GM21786 (cell line): ENCODE measurements at regions not wholly inside any gene's neighbourhood (a gene's known extent, or its start where the extent isn't known, plus 50 kb on each side); places are given as distances from the start of the nearest gene placed in this dataset.

Source experiments
- ATAC-seq: cut with Tn5 transposase; IDR thresholded peaks from one replicate; pipeline ENCODE4 v1.9.1; 2021; ENCODE audit not compliant: unreplicated experiment

DNA sequence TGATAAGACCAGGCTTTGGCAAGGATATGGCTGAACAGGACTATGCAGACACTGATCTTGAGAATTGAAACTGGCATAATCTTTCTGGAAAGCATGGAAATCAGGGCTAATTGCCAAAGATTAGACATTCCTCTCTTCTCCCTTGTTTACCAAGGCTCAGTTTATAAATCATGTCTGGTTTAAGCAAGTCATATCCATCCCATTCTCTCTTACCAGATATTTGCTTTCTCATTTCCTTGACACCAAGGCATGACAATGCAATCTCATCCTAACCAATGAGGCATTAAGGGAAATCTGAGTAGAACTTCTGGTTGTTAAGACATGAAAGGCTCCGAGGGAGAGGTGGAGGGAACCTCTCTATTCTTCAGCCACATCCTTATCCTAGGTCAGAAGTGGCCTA, 110.3 kb upstream of the CEP85L start:
- ATAC-seq = no peak

- no peak for ATAC-seq
These were observed 107.6 kb upstream of the CEP85L start for GRCh38 chr6:118758946-118759345.

GRCh38 chr6:118755941-118756646, 104.7 kb upstream of the CEP85L start:
- ATAC-seq = no peak

GRCh38 chr6:118752803-118753202, 101.4 kb upstream of the CEP85L start:
- no peak for ATAC-seq

- no peak for ATAC-seq
These were observed 99.7 kb upstream of the CEP85L start for GRCh38 chr6:118751072-118751471.

DNA sequence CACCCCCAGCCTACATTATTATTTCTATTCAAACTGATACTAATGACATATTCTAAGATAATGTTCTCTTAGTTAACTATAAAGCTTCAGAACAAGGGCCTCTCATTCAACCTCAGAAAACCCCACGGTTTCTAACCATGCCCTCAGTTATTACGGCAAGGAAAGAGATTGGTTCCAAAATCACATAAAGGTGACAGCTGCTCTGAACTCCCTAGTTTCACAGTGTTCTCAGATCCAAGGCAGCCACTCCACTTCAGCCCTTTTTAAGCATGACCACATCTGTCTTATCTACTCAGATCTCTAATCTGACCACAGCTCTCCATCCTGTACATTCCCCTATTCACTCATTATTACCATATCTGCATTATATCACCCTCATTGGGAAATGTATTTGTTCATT, 98.8 kb upstream of the CEP85L start:
- no peak for ATAC-seq

GRCh38 chr6:118748311-118749062, 97.1 kb upstream of the CEP85L start:
- no peak for ATAC-seq

GRCh38 chr6:118746825-118747174, 95.4 kb upstream of the CEP85L start:
- no peak for ATAC-seq

GRCh38 chr6:118746145-118746824, 94.9 kb upstream of the CEP85L start:
- ATAC-seq = no peak

DNA sequence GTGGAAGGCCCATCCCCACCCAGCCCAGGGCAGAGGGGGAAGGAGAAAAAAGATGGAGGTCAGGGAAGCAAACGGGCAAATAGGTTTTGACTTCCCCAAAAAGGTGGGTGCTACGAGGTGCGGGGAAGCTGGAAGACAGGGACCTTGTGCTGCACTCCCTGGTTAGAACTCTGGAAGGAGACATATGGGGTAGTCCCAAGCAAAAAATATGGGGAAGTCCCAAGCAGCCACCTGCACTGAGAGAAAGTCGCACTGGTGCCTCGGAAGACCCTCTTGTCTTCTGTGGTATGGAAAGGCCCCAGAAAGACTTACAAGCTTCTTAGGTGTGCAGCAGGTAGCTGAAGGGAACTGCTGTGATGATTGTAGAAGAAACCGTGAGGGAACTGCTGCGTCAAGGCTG, 93.8 kb upstream of the CEP85L start:
- ATAC-seq = no peak

GRCh38 chr6:118744261-118744941, 93.0 kb upstream of the CEP85L start:
- no peak for ATAC-seq

DNA sequence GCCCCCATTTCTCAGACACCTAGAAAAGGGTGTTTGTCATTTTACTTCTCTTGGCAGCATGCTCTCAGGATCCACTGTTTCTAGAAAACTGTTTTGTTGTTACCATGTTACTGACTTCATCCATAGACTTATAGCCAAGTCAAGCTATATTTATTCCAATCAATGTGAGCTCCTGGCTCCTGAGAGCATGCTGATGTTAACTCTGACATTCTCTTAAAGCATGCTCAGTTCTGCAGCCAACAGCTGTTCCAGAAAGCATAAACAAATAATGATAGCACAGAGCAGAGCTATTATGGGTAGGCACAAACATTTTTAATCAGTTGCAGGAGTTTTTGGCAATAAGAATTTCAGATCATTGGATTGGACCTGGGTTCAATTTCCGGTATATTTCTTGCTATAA, 92.4 kb upstream of the CEP85L start:
- ATAC-seq = no peak

DNA sequence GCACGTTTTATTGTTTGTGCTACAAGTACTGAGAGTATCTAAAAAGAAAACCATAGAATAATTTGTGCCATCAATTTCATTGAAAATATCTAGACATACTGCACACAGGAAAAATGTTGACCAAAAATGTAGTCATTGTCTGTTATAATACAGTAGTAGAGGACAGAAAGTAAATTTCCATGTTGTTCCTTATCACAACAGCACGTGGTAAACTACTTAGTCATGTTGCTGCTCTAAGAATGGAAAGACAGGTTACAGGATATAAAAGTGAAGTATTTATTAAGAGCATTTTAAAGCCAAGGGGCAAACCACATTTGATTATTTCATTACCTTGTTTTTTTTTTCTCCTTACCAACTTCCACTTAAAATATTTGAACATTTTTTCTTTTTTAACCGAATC, 89.0 kb upstream of the CEP85L start:
- ATAC-seq = no peak

DNA sequence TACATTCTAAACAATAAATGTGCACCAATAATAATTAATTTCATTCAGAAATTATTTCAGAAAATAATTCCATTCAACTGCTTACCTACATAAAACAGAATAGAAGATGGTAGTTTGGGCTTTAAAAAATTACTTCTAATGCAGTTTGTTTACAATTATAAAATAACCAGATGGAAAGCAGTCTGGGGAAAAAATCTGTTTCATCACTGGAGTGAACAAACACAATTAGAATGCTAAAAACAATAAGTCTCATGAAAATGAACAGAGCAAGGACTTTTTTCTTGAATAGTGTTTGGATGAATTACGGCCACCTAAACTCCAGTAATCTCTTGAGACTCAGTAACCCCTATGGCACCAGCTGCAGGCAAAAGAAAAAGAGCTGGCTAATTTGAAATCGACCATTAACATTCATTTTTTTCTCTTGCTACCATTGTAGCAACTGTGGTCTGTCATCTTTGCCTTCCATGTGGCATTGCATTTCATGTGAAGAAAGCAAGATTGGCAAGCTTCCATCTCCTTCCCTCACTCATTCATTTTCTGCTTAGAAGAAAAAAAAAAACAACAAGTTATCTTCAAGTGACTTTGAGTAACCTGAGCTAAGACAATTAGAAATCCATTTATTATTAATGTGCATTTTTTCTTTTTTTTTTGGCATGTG, 88.4 kb upstream of the CEP85L start:
- ATAC-seq = no peak

DNA sequence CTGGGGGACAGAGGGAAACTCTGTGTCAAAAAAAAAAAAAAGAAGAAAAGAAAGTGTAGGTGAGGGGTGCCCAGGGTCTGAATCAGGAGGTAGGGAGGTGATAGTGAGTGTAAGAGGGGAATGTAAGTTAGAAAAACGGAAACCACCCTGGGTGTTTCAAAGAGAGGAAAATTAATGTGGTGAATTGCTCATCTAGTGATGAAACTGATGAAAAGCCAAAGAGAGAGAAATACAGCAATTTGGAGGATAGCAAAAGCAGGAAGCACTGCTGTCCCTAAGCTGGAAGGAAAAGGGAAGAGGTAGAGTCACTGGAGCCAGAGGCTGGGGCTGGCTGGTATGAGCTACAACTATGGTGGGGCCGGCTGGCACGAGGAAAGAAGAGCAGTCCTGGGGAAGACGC, 85.0 kb upstream of the CEP85L start:
- no peak for ATAC-seq

DNA sequence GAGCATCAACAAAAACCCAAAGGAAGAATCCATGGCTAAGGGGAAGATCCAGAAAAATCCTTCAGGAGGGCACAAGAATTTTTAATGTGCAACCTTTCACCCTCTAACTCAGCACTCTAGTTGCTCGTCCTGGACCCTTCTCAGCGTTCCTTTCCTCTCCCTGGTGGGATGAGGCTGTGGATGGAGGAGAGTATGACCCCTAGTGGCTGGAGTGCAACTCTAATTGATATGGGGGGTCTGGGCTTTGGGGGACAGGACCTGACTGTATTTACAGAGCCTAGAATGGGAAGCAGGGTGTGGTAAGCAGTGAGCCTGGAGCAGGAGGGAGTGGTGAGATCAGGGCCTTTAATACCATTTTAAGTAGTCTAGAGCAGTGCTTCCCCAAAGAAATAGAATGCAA, 83.9 kb upstream of the CEP85L start:
- peak; percentile 73 for ATAC-seq

GRCh38 chr6:118725944-118726343, 74.6 kb upstream of the CEP85L start:
- ATAC-seq = no peak

DNA sequence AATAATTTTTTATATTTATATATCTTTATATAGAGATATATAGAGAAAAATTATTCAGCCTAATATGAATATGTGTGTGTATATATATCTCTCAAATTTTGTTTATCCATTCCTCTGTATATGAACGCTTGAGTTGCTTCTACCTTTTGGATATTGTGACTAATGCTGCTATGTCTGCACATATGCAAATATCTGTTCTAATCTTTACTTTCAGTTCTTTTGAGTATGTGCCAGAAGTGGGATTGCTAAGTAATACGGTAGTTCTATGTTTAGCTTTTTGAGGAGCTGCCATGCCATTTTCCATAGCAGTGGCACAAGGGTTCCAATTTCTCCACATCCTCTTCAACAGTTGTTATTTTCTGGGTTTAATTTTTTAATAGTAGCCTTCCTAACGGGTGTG, 72.8 kb upstream of the CEP85L start:
- peak; percentile 80 for ATAC-seq

- ATAC-seq = no peak
These were observed 71.7 kb upstream of the CEP85L start for GRCh38 chr6:118722829-118723813.

DNA sequence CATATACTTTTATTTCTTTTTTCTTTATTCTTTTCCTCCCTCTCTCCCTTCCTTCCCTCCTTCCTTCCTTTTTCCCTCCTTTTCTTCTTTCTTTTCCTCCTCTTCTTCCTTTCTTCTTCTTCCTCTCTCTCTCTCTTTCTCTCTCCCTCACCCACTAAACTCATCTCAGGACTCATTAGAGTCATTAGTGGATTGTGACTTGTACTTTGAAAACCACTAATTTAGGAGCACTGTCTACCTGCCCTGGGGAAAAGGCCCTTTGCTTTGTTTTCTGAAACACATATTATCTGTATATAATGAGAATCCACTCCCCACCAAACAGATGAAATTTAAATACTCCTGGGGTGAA, 68.7 kb upstream of the CEP85L start:
- no peak for ATAC-seq
